ENCODE measurements at regions not wholly inside any gene's neighbourhood (a gene's known extent, or its start where the extent isn't known, plus 50 kb on each side); places are given as distances from the start of the nearest gene placed in this dataset.

GRCh38 chr10:3510741-3511140 is 274.3 kb downstream of the KLF6 start:
- DNase-seq, result no peak

DNA sequence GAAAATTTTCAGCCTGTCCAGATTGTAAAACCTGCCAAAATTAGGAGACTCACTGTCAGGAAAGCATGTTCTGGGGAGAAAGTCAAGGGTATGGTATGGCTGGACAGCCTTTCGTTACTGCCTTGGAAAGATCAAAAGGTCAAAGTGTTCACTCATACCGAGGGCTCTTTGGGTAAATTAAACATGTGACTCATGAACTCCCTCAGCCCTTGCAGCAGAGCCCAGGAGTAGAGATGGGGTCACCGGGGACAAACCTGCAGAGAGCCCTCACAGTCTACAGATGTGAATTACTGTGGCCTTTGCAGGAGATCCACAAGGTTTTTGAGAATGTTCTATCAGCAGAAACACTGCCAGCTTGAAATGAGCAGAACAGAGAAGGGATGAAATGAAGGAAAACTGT is 275.7 kb downstream of the KLF6 start:
- no peak for DNase-seq

- DNase-seq, result no peak
Measured at GRCh38 chr10:3503299-3503698, 281.7 kb downstream of the KLF6 start.

GRCh38 chr10:3502673-3503072 is 282.3 kb downstream of the KLF6 start:
- no peak for DNase-seq

DNA sequence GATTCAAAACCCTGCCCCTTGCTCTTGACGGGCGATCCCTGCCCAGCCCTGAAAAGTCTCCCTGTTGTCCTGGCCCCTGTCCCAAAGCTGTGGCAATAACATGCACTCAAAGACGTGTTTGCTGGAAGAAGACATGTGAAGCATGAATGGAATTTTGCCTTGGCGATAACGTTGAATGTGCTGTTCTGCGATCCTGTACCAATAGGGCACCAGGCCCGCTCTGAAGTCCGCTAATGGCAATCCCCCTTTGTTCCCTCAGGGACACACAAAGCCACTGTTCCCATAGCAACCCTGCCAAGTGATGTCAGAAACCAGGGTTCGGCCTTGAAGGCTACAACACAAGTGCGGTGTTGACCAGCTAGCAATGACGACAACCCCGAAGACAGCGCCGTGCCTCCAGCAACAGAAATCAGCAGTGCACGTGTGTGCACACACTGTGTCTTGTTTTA is 284.6 kb downstream of the KLF6 start:
- no peak for DNase-seq

DNA sequence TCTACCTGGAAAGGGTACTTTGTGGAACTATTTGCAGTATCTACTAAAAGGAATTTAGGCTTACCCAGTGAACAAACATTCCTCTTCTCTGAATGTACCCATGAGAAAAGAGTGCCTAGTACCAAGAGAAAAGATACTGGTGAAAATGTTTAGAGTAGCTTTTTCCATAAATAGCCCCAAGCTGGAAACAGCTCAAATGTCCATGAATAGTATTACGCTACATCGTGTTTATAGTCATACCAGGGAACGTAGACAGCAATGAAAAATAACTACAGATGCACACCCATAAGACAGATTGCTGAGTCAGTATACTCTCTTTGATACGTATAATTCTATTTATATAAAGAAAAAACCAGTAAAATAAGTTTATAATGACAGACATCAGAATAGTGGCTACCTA is 285.9 kb downstream of the KLF6 start:
- no peak for DNase-seq

GRCh38 chr10:3497581-3497980 is 287.4 kb downstream of the KLF6 start:
- no peak for DNase-seq

- DNase-seq, result no peak
Measured at GRCh38 chr10:3496138-3496537, 288.9 kb downstream of the KLF6 start.

DNA sequence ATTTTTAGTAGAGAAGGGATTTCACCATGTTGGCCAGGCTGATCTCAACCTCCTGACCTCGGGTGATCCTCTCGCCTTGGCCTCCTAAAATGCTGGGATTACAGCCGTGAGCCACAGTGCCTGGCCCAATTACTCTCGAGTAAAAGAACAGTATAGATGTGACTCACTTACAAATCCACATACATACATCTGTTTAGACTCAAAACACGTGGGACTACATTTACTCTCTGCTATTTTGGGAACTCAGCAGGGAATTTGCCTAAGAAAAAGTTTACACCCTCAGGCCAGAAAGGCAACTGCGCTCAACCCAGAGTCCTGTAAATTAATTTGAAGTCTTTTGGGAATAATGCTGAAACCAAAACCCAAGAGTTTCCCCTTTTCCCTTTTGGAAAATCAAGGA is 289.7 kb downstream of the KLF6 start:
- DNase-seq, result no peak

GRCh38 chr10:3494838-3495230 is 290.2 kb downstream of the KLF6 start:
- no peak for DNase-seq

- no peak for DNase-seq
Measured at GRCh38 chr10:3494131-3494837, 290.7 kb downstream of the KLF6 start.

DNA sequence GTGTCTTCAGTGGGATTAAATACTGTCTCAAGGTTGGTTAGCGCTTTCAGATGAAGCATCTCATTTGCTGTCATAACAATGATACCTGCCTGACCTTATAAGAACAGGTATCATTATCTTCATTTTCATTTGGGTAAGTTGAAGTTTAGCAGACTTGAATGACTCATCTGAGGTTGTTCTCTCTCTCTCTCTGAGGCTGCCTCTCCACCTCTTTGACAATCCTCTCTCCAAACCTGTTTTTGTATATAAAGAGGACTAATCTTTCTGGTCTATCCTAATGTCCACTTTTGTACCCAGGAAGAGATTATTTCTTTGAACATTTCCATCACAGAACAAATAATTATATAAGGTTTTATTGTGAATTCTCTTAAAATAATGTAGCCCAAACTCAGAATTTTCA is 291.4 kb downstream of the KLF6 start:
- no peak for DNase-seq

- DNase-seq, result no peak
Measured at GRCh38 chr10:3491571-3491970, 293.4 kb downstream of the KLF6 start.

DNA sequence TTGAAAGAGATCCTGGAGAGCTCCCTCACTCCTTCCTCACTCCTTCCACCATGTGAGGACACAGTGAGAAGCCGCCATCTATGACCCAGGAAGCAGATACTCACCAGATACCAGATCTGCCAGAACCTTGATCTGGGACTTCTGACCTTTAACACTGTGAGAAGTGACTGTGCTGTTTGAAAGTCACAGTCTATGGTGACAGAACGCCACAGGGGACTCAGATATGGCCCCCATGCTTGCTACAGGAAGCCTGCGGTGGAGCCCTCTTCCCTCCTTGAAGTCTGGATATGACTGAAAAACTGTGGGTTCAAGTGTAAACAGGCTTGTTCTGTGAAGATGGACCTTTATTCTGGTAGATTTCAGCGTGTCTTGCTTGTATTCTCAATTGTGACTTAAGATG is 297.8 kb downstream of the KLF6 start:
- no peak for DNase-seq

DNA sequence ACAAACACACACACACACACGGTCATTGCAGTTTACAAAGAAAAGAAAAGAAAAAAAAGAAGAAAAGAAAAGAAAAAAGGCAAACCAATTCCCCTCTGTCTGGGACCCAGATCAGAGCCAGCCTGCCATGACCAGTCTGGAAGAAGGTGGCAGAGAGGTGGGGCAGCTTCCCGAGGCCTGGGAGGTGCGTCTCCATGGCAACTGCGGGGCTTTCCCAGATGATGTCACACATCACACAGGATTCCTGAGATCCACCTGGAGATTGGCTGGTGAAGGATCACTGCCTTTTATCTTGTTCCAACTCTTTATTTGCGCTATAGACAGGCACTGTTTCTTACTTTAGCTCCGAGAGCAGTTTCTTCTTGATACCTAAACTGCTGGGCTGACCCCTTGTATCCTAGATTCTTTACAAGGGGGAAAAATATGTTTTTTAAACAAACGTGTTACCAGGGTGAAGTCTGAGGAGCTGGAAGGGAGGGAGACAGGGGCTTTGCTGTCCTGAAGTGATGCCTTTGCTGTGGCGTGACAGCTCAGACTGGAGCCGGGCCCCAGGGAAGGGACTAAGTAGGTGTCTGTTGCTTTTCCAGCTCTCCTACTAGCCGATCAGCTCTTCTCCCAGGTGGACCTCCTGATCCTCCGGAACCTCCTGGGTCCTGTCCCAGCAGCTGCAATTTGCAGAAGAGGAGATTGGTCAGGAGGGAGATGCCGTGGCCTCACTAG is 298.5 kb downstream of the KLF6 start:
- DNase-seq, result no peak

DNA sequence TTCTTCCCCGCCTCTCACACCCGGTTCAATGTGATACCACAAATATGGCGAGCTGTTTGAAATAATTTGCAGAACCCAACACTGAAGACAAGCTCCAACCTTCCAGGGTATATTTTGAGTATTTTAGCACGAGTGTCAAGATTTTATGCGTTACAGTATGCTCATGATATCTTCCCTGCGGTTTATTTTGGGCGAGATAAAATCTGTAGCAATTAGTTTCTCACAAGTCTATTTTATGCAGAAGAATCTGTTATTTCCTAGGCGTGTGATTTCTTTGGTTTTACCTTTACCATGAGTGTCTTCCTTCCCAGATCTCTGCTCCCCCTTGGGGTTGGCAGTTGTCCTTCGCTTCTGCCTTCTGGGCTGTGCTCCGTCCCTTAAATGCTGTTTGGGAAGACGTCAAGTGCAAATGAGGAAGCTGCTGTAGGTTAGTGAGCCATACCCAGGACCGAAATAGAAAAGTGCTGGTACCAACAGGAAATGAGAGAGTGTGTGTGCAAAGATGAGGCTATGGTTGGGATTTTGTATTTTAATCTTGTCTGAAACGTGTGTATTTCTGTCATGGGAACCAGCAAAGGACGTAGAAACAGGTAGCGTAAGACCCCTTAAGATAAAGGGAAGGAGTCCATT is 299.8 kb downstream of the KLF6 start:
- no peak for DNase-seq

DNA sequence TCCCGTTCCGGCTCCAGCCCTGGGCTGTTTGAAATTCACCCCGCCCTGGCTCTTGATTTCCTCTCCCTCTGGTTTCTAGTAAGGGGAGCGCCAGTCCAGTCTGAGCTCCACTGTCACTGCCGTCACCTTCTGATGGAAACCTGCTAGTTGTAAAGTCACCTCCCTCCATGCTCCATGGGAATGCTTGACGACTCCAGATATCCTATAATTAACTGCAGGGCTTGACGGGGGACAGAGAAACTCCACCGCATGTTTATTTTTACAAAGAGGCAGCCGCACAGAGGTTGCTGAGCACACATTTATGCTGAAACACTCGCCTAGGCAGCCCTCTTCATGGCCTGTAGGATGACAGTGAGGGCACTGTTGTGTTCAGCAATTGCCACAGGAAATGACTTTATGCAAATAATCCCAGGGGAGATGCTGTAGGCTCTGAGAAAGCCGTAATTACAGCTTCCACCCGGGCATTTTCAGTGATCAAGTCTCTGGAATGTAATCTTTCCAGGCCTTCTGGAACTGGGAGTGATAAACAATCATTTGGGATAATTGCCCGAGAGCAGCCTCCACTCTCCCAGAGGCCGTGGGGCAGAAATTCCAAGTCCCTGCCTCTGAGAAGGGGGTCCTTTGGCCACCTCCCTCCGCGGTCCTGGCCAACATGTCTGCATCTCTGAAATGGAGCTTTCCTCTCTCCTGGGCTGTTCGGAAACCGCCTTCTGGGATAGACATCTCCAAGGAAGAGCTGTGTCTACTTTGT is 300.5 kb downstream of the KLF6 start:
- DNase-seq, result no peak

DNA sequence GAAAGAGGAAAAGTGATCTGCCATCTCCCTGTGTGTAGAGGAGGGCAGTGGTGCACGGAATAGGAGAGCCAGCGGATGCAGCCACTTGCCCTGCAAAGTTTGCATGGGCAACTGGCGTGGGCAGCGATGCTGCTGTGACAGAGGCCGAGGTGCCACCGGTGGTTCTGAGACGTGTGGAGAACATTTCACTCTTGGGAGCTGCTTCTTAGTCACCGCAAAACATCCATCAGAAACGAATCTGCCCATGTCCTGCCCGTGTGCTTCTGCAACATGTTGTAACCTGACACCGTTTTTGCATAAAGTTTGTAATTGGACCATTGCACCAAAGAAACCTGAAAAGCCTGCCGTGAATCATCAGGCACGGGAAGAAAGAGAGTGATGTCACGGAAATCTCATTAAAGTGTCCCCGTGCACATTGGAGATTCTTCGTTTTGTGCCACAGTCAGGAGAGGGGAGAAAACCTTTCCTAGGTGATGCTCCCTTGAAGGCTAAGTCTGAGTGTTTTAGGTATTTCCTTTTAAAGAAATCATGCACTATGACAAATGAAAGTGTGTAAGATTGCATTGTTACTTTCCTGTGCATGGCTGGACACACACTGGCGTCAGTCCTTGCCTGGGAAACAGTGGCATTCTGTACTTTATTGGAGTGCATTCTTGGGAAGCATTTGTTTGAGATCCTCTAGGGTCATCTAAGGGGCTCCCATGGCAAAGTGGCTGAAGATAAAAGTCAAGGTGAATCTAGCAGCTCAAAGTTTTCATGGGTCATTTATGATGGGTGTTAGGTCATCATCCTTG is 302.6 kb downstream of the KLF6 start:
- no peak for DNase-seq

DNA sequence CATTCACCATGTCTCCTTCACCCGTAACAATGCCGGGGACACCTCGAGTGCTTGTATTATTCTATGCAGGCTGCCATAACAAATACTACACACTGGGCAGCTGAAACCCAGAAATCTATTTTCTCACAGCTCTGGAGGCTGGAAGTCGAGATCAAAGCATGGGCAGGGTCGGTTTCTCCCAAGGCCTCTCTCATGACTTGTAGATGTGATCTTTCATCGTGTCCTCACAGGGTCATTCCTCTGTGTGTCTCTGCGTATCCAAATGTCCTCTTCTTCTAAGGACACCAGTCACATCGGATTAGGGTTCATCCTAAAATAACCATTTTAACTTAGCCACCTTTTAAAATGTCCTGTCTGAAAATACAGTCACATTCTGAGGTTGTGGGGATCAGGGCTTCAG is 303.5 kb downstream of the KLF6 start:
- DNase-seq, result no peak

GRCh38 chr10:3480990-3481315 is 304.1 kb downstream of the KLF6 start:
- no peak for DNase-seq

DNA sequence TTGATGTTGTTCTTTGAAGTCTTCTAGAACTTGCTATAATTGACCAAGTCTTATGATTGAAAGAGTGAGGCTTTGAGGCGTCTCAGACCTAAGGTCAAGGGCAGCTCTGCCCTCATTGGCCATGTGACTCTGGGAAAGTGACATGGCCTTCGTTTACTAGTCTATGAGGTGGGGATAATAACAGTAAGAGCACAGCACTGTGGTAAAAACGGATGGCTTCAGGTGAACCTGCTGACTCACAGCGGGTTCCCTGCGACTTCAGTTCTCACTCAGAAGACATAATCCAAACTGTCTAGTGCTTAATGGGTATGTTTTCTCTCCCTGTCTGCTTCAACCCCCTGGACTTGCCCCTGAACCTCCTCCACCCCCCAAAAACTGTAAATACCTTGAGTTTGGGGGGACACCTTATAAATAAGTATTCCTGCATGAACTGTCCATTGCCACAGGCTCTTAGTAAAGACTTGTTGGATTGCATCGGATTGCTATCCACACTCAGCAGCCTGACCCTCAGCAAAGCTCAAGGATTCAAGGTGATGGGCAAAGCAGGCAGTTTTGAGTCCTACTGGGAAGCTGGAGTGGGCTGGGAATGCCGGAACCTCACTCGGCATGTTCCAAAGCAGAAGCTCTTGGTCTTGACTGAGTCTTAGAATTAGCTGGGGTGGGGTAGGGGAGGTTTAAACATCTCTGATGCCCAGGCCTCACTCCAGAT is 304.6 kb downstream of the KLF6 start:
- DNase-seq, result no peak

DNA sequence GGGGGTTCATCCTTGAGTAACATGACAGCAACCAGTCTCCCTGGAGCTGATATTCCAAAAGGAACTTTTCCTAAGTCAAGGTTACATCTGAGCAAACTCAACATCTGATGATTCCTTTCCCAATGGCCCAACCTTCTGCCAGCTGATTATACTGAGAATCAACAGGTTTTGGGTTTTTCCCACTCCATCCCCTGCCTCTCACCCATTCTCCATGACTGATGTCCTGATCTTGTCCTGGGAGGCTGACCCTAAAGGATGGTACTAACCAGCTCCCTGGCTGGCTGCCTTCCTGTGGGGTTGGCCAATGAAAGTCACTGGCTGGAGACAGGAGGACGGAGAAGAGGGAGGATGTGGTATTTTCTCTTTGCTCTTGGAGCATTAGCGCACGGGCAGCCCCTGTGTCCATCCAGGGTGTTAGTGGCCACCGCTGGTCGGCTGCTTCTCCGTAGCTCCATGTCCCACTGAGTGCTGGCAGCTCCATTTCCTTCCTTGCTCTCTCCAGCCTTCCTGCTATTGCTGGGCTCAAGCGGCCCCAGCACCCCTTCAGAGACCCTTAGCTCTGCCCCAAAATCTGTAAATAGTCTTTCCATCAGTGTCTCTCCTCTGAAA is 306.2 kb upstream of the PITRM1 start:
- DNase-seq, result no peak

Data from CD4-positive, alpha-beta T cell treated with Interleukin-10 for 1 hour (primary cell).